ENCODE measurements at regions not wholly inside any gene's neighbourhood (a gene's known extent, or its start where the extent isn't known, plus 50 kb on each side); places are given as distances from the start of the nearest gene placed in this dataset.
A peak's percentile ranks its signal among the peaks of the same experiment; 100 is the strongest.

GRCh38 chr1:172801771-172802322, 142.9 kb downstream of the FASLG start:
- DNase-seq (ENCODE audit: low read depth) = no peak

- DNase-seq (ENCODE audit: low read depth) = no peak
Observed at GRCh38 chr1:172809750-172810149, 150.8 kb downstream of the FASLG start.

GRCh38 chr1:172810480-172811175, 151.7 kb downstream of the FASLG start:
- DNase-seq (ENCODE audit: low read depth) = no peak

GRCh38 chr1:172811694-172812093, 152.8 kb downstream of the FASLG start:
- no peak for DNase-seq (ENCODE audit: low read depth)

GRCh38 chr1:172812118-172812517, 153.2 kb downstream of the FASLG start:
- no peak for DNase-seq (ENCODE audit: low read depth)

- no peak for DNase-seq (ENCODE audit: low read depth)
Observed at GRCh38 chr1:172813330-172813729, 154.4 kb downstream of the FASLG start.

GRCh38 chr1:172814428-172814827, 155.5 kb downstream of the FASLG start:
- no peak for DNase-seq (ENCODE audit: low read depth)

GRCh38 chr1:172815740-172816139, 156.8 kb downstream of the FASLG start:
- DNase-seq (ENCODE audit: low read depth) = no peak

GRCh38 chr1:172818841-172819527, 160.1 kb downstream of the FASLG start:
- no peak for DNase-seq (ENCODE audit: low read depth)

- no peak for DNase-seq (ENCODE audit: low read depth)
Observed at GRCh38 chr1:172820475-172821158, 161.7 kb downstream of the FASLG start.

- peak; percentile 46 for DNase-seq (ENCODE audit: low read depth)
Observed at GRCh38 chr1:172821609-172822274, 162.8 kb downstream of the FASLG start.

- DNase-seq (ENCODE audit: low read depth) = no peak
Observed at GRCh38 chr1:172822886-172823285, 164.0 kb downstream of the FASLG start.

GRCh38 chr1:172823534-172823933, 164.6 kb downstream of the FASLG start:
- DNase-seq (ENCODE audit: low read depth) = peak; percentile 18

- DNase-seq (ENCODE audit: low read depth) = no peak
Observed at GRCh38 chr1:172824209-172824608, 165.3 kb downstream of the FASLG start.

- peak; percentile 87 for DNase-seq (ENCODE audit: low read depth)
Observed at GRCh38 chr1:172826096-172826741, 167.3 kb downstream of the FASLG start.

- DNase-seq (ENCODE audit: low read depth) = no peak
Observed at GRCh38 chr1:172827301-172827700, 168.4 kb downstream of the FASLG start.

GRCh38 chr1:172827841-172828240, 168.9 kb downstream of the FASLG start:
- DNase-seq (ENCODE audit: low read depth) = no peak

- DNase-seq (ENCODE audit: low read depth) = no peak
Observed at GRCh38 chr1:172832006-172832725, 173.3 kb downstream of the FASLG start.

- no peak for DNase-seq (ENCODE audit: low read depth)
Observed at GRCh38 chr1:172833954-172834353, 175.1 kb downstream of the FASLG start.

GRCh38 chr1:172834609-172835008, 175.7 kb downstream of the FASLG start:
- no peak for DNase-seq (ENCODE audit: low read depth)

- DNase-seq (ENCODE audit: low read depth) = no peak
Observed at GRCh38 chr1:172835834-172836233, 176.9 kb downstream of the FASLG start.
